Lung (tissue), 11 donors: ENCODE measurements at regions not wholly inside any gene's neighbourhood (a gene's known extent, or its start where the extent isn't known, plus 50 kb on each side); places are given as distances from the start of the nearest gene placed in this dataset.

Experiments
- ATAC-seq: fragments of 200-7000 bp; cut with Tn5 transposase; one replicate; pipeline ENCODE4 v1.9.1; 2020; ENCODE audit warnings: moderate number of reproducible peaks; ENCODE audit not compliant: insufficient read depth, low FRiP score
- DNase-seq, 3 donors: peaks; one replicate each; pipeline ENCODE4 v3.0.0-alpha.2; 2013 to 2017
- H3K27ac ChIP-seq, 2 donors: one replicate each; pipeline ENCODE4 v1.5.1; 2013; ENCODE audit warnings: mild to moderate bottlenecking in 2 of 2, moderate library complexity in 2 of 2, control low read depth in 1 of 2, inconsistent platforms in 1 of 2, low read depth in 1 of 2, low read length in 1 of 2
- H3K27me3 ChIP-seq, 3 donors: one replicate each; pipeline ENCODE4 v1.5.1; 2013; ENCODE audit warnings: low read length in 2 of 3; ENCODE audit not compliant: control insufficient read depth in 3 of 3, insufficient read depth in 3 of 3
- H3K36me3 ChIP-seq, 4 donors: one replicate each; pipeline ENCODE4 v1.5.1; 2013; ENCODE audit warnings: low read length in 4 of 4, mild to moderate bottlenecking in 1 of 4, moderate library complexity in 1 of 4; ENCODE audit not compliant: control insufficient read depth in 4 of 4, insufficient read depth in 4 of 4
- H3K4me1 ChIP-seq, 5 donors: one replicate each; pipeline ENCODE4 v1.5.1; 2013; ENCODE audit warnings: low read length in 5 of 5, mild to moderate bottlenecking in 2 of 5, moderate library complexity in 1 of 5; ENCODE audit not compliant: control insufficient read depth in 5 of 5, insufficient read depth in 5 of 5
- H3K4me3 ChIP-seq: one replicate; pipeline ENCODE4 v1.5.1; 2013; ENCODE audit warnings: mild to moderate bottlenecking, control low read depth, moderate library complexity
- H3K9ac ChIP-seq, 2 donors: one replicate each; pipeline ENCODE4 v1.5.1; 2013; ENCODE audit warnings: low read length in 2 of 2, control low read depth in 1 of 2; ENCODE audit not compliant: insufficient read depth in 1 of 2
- H3K9me3 ChIP-seq, 4 donors: one replicate each; pipeline ENCODE4 v1.5.1; 2013; ENCODE audit warnings: low read length in 3 of 4, mild to moderate bottlenecking in 1 of 4, moderate library complexity in 1 of 4; ENCODE audit not compliant: control insufficient read depth in 4 of 4, insufficient read depth in 3 of 4
- CTCF ChIP-seq: IDR thresholded peaks from 2 replicates; pipeline ENCODE4 v1.5.1; 2012; ENCODE audit warnings: mild to moderate bottlenecking; ENCODE audit errors: control extremely low read depth, extremely low read depth
- WGBS, 2 donors: extraction: QIAGEN DNeasy Blood & Tissue Kit; methylation state at CpG; one replicate each; pipeline ENCODE4 v1.1.7; 2013; 5-methylcytosine and 5-hydroxymethylcytosine counted together
- donor health status: control.
- donor health status: control.
- donor health status: Bipolar disorder and iron deficiency.
- donor health status: healthy.
- donor health status: DM: yes; HTN: yes; CAD: no.

- ATAC-seq (no peak), DNase-seq (no peak)
- Histone ChIP-seq H3K27me3 (no peaks in the 10 kb centered on the region), H3K4me1 (no peaks in the 10 kb centered on the region), H3K4me3 (no peak overlapping the region), H3K9me3 (peaks cover 0 to 6% (median 0%) of the 10 kb centered on the region in 4 donors), H3K27ac (no peak overlapping the region), H3K9ac (no peak overlapping the region), H3K36me3 (no peaks in the 10 kb centered on the region)
- WGBS, 2 donors, result 79 to 82% methylated on average over 20 of the region's 20 CpGs
- TF ChIP-seq CTCF, result no peak
These were observed 887.2 kb downstream of the BRD1 start for GRCh38 chr22:48940266-48941032.

DNA sequence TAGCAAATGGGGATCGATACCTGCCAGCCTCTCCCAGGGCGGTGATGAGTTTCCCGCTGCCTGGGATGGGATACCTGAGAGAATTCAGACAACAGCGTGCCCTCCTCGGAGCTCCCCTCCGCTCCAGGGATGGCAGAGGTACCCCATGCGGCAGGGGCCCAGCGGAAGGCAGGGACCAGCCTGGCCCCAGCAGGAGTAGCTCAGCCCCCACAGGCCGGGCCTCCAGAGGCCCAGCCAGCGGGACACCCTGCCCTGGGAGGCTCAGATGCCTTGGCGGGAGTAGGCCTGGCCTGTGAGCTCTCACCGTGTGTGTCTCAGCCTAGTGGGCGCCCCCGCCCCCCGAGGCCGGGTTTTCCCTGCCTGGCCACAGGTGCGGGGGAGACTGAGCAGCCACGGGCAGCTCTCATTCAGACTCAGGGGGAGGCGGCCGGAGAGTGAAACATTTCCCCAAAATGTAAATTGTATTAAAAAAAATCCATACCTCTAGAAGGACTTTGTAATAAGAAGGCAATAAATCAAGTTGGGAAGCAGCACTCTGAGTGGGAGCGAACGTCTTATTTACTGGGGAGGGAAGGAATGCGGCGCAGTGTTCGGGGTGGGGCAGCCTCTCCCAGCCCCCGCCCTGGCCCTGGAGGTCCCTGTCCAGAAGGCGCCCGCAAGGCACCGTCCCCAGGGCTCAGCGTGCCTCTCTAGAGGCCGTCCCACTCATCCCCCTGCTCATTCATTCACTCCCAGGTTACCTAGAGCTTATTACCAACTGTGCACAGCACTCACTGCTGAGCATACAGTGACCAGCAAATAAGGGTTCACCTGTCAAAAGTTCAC is 888.0 kb downstream of the BRD1 start:
- WGBS, 2 donors, result 74 to 82% methylated on average over 31 of the region's 31 CpGs
- Histone ChIP-seq H3K36me3 (no peaks in the 10 kb centered on the region), H3K4me3 (no peak overlapping the region), H3K9ac (no peak overlapping the region), H3K9me3 (peaks cover 0 to 6% (median 0%) of the 10 kb centered on the region in 4 donors), H3K4me1 (no peaks in the 10 kb centered on the region), H3K27me3 (no peaks in the 10 kb centered on the region), H3K27ac (no peak overlapping the region)
- no peak for DNase-seq
- no peak for ATAC-seq
- no peak for TF ChIP-seq CTCF

DNA sequence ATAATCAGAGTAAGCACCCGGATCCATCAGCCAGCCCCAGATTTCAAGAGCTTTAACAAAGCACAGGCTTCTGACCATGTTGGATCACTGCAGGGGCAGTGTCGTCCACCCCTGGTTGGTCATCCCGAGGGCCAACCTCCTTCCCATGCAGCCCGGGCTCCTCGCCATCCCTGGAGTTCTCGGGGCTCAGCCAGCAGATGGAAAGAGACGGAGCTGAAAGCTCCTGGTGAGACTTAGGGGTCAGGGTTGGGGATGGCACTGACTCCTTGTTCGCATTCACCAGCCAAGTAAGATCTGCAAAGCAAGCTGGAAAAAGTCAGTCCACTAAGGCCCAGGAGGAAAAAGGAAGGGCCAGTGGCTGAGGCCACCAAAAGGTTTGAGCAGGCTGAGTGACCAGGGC is 888.9 kb downstream of the BRD1 start:
- no peak for TF ChIP-seq CTCF
- no peak for ATAC-seq

More for the DNA sequence above, 888.9 kb downstream of the BRD1 start:
- WGBS, 2 donors, result 80 to 86% methylated on average over 8 of the region's 8 CpGs
- Histone ChIP-seq H3K4me1 (no peaks in the 10 kb centered on the region), H3K36me3 (no peaks in the 10 kb centered on the region), H3K9me3 (peaks cover 0 to 6% (median 0%) of the 10 kb centered on the region in 4 donors), H3K4me3 (no peak overlapping the region), H3K9ac (no peak overlapping the region), H3K27ac (no peak overlapping the region), H3K27me3 (no peaks in the 10 kb centered on the region)
- no peak for DNase-seq
